Suppressor macrophage treated with lipopolysaccharide for 4 hours (primary cell): ENCODE measurements at regions not wholly inside any gene's neighbourhood (a gene's known extent, or its start where the extent isn't known, plus 50 kb on each side); places are given as distances from the start of the nearest gene placed in this dataset.
"Not testable (repeated sequence)": the region's sequence is repeated elsewhere in the genome, so short reads cannot be mapped to it uniquely, and the experiment has no call there.

Source experiments
- DNase-seq: peaks from one replicate; pipeline ENCODE4 v3.0.0-alpha.2; 2020

DNA sequence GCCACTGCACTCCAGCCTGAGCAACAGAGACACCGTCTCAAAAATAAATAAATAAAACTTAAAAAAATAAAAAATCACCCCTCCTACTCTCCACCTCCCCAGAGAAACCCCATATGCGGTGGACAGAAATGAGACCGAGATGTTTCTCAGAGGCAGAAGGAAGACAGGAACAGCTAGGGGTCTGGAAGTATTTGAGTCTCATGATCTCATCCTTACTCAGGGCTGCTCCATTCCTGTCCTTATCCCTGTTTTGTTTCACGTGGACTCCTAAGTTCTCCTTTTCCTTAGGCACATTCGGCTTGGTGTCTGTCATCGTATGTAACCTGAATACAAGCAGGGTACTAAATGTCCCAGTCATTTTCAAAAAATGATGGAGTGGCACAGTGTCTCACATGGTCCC, 76.1 kb downstream of the C9orf50 start:
- no peak for DNase-seq

DNA sequence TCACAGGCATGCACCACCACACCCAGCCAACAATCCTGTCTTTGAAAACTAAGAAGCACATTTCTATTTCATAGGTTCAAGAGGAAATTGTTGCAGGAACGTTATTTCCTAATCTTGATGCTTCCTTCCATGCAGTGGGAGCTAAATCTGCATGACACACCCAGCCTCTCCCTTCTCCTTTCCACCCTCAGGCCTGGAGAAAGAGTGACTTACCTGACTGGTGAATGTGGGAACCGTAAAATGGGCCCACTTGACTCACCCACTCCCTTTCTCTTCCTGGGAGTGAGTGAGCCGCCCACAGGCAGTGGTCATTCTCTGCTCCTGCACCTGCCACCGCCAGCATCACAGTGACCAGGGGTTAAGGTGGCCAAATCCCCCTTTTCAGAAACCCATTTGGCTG, 78.2 kb downstream of the C9orf50 start:
- no peak for DNase-seq

DNA sequence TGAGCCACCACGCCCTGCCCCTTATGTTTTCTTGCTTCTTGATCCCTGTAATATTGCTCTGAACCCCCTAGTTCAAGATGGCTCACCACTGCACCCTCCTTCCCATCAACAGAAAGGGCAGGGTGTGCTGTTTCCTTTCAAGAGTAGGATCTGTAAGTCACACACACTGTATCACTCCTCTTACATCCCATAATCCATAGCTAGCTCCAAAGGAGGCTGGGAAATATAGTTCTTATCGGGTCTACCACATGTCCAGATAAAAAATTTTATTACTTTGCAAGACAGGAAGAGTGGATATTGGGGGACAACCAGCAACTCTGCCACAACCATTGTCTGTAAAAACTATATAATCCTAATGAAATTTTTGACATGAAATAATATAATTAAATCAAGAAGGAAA, 79.6 kb downstream of the C9orf50 start:
- no peak for DNase-seq

DNA sequence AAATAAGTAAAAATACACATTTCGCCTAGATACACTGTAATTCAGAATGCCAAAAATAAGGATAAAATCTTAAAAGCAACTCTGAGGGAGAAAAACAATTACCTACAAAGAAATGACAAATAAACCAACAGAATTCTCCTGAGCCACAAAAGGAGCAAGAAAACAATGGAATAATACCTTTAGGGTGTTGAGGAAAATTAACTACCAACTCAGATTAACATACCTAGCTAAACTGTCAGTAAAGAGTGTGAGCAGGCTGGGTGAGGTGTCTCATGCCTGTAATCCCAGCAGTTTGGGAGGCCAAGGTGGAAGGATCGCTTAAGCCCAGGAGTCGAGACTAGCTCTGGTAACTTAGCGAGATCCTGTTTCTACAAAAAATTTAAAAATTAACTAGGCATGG, 81.5 kb downstream of the C9orf50 start:
- DNase-seq = no peak

DNA sequence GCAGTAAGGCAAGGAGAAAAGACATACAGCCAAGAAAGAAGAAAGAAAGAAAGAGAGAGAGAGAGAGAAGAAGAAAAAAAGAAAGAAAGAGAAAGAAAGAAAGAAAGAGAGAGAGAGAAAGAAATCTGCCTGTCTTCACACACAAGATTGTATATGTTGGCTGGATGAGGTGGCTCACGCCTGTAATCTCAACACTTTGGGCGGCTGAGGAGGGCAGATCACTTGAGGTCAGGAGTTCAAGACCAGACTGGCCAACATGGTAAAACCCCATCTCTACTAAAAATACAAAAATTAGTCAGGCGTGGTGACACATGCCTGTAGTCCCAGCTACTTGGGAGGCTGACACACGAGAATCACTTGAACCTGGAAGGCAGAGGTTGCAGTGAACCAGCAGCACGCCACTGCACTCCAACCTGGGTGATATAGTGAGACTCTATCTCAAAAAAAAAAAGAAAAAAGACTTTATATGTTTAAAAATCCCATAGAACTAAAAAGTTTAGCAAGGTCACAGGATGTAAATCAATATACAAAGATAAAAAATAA, 89.0 kb downstream of the C9orf50 start:
- not testable (repeated sequence) for DNase-seq

DNA sequence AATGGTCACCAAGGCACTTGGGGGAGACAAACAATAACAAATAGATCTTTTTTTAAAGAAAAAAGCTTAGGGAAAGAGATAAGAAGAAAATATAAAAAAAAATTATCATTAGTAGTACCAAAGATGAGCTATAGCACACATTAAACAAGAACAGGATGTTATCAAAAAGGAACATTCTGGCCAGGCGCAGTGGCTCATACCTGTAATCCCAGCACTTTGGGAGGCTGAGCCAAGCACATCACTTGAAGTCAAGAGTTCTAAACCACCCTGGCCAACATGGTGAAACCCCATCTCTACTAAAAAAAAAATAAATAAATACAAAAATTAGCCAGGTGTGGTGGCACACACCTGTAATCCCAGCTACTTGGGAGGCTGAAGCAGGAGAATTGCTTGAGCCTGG, 92.9 kb downstream of the C9orf50 start:
- not testable (repeated sequence) for DNase-seq

DNA sequence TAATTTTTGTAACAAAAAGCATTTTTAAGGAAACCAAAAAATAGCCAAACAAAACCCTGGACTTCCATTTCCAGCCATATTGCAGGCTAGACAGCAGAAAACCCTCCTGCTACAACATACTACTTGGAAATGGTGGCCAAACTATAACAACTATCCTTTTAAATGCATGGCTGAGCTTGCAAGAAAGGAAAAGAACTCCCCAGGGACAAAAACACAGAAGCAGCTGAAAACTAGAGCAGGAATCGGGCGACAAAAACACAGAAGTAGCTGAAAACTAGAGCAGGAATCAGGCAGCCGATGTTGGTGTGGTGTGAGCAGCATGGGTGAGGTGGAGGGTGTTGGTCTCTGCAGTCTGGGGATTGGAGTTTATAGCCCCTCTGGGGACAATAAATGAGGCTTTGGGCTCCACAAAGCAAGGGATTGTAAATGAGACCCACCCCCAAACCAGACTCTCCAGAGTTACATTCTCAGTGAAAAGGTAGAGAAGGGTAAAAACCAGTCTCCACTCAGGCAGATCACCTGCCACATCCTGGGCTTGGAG, 95.2 kb downstream of the C9orf50 start:
- no peak for DNase-seq

DNA sequence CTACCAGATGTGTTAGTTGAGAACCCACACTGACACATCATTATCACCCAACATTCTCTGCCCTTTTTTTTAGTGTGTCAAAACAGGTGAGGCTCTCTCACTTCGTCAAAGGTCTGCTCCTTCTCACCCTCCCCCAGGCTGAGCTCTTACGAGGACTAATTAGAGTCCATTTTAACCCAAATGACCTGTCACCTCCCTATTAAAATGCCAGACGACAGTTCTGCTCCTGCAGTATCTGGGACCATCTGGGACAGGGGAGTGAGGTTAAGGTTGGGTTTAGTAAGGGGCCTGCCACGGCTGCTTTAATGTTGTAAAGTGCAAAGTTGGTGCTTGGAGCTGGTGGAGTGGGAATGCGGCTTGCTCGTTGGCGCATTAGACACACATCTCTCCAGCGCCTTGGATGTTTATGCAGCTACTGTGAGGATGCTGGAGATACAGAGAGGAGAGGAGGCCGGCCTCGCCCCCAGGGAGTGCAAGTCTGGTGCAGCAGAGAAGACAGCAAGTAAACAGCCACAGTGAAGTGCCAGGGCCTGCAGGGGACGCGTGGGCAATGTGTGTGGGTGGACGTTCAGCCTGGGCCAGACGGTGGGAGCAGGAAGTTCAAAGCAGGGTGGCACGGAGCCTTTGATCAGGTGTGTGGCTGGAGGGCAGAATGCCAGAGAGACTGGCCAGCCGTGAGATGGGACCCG, 96.2 kb downstream of the C9orf50 start:
- DNase-seq = no peak

DNA sequence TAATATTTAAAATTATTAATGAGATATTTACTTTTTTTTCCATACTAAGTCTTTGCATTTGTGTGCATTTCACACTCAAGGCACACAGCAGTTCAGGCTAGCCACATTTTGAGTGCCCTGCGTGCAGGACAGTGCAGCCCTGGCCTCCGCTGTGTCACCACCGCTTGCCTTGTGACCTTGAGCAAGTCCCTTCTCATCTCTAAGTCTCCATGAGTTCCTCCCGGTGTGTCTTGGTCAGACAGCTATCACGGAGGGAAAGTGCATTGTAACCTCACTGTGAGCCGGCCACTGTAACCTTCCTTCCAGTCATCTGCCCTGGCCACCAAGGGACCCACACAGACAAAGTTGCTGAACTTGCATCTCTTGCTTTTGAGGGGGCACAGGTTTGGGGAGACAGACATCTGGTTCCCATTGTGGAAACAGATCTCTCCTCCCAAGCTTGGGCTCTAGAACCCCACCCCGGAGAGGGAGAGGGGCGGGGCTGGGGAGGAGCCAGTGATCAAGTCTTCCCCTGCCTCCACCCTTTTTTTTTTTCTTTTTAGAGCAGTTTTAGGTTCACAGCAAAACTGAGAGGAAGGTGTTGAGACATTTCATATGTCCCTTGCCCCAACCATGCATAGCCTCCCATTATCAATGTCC, 96.8 kb downstream of the C9orf50 start:
- peak; percentile 18 for DNase-seq

DNA sequence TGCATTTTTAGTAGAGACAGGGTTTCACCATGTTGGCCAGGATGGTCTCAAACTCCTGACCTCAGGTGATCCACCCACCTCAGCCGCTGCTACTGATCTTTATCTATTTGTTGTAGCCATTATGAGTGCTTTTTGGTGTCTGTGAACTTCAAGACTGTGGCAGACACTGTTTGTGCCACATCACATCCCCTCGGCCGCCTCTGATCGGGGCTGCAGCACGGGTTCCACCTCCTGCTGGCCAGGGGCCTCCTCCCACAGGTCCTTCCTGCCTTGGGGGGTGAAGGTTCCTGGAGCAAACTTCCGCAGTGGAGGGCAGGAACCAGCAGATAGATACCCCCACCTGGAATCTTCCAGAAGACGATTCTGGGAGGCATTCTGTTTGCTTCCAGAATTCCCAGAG, 98.5 kb downstream of the C9orf50 start:
- DNase-seq = no peak

DNA sequence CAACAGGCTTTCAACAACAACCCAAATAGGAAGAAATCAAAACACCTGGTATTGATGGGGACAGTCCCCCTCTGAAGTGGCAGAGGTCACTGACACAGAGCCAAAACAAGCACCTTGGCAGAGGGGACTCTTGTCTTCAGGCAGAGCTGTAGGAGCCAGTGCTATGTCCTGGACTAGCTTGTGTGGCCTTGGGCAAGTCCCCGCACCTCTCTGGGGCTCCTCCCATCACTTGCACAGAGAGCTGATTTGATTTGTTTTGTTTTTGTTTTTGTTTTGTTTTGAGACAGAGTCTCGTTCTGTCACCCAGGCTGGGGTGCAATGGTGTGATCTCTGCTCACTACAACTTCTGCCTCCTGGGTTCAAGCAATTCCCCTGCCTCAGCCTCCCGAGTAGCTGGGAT, 100.8 kb downstream of the C9orf50 start:
- no peak for DNase-seq

DNA sequence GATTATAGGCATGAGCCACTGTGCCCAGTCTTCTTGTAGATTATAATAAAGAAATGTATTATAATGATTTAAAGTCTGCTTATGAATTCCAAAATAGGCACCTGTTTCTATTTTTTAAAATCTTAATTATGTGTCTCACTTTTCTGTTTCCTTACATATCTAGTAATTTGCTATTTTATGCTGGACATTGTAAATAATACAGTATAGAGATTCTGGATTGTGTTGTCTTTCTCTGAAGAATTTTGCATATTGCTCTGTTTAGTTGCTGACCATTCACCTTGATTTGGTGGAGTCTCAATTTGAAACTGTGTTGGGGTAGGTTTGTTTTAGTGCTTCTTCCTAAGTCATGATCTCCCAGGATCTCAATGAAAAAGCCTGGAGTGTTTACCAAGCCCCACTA, 102.8 kb downstream of the C9orf50 start:
- no peak for DNase-seq

DNA sequence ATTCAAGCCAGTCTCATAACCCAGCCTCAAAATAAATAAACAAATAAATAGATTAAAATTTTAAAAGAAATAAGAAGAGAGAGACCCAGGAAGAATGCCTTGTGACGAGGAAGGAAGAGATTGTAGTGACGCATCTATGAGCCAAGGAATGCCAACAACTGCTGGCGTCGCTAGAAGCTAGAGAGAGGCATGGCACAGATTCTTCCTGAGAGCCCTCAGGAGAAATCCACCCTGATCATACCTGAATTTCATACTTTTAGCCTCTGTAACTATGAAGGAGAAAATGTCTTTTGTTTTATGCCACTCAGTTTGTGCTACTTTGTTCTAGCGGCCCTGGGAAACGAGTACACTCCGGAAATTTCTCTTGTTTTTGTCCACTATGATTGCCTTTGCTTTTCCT, 103.9 kb downstream of the C9orf50 start:
- no peak for DNase-seq

DNA sequence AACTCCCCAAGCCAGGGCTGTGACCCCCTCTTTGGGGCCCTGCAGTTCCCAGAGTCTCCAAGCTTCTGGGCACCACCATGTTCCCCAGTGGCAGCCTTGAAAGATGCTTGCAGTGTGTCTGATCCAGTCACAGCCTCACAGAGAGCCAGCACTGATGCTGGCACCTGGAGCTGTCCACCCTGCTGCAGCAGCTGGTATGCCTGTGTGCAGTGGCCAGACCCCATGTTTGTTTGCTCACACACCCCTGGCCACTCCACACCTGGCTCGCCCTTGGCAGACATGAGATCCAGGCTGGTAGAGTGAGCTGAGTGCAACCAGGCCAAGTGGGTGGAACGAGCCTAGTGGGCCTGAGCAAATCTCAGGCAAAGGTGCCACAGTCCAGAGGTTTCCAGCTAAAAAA, 106.0 kb downstream of the C9orf50 start:
- no peak for DNase-seq

DNA sequence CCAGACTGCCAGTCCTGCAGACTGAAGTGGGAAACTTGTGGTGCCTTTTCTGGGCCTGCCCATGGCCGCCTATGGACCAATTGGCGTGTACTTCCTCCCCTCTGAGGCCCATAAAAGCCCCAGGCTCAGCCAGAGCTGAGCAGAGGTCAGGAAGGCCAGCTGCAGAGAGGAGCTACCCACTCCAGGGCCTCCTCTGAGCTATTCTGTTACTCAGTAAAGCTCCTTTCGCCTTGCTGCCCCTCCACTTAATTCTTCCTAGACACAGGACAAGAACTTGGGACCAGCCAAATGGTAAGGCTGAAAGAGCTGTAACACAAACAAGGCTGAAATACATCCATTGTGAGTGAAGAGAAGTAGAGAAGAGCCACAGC, 106.4 kb downstream of the C9orf50 start:
- no peak for DNase-seq

DNA sequence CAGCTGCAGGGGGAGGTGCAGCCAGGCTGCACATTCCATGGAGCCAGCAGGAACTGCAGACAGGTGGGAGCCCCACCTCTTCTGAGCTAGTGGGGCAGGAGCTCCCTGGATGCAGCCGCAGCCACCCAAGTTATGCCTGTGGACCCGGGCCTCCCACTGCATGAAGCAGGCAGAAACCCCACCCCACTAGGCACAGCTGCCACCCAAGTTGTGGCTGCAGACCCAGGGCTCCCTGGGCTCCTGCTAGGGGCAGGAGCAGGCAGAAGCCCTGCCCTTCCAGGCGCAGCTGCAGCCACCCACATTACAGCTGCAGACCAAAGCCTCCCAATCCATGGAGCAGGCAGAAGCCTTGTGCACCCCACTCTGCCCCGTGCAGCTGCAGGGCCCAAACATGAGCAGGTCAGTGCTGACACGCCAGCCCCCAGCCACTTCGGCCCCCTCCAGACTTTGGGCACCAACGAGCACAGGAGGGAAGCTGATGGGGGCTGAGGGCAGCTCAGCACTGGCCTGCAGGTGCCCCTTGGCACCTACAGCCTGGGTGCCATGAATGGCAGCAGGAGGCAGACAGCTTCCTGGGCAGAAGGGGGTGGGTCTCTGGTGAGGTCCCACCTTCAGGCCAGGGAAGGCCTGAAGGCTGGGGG, 106.9 kb downstream of the C9orf50 start:
- no peak for DNase-seq

DNA sequence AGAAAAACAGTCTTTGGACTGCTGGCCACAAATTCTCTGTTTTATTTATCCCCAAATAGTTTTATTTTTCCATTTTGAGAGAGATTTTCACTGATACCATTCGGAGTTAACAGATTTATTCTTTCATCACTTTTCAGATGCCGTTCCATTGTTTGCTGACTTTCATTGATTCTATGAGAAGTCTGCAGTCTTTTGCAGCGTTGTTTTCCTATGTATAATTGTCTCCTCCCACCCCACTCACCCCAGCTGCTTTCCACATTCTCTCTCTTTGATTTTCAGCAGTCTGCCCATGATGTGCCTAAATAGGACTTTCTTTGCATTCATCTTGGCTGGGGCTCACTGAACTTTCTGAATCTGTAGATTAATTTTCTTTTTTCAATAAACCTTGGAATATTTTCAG, 107.6 kb downstream of the C9orf50 start:
- DNase-seq = no peak

DNA sequence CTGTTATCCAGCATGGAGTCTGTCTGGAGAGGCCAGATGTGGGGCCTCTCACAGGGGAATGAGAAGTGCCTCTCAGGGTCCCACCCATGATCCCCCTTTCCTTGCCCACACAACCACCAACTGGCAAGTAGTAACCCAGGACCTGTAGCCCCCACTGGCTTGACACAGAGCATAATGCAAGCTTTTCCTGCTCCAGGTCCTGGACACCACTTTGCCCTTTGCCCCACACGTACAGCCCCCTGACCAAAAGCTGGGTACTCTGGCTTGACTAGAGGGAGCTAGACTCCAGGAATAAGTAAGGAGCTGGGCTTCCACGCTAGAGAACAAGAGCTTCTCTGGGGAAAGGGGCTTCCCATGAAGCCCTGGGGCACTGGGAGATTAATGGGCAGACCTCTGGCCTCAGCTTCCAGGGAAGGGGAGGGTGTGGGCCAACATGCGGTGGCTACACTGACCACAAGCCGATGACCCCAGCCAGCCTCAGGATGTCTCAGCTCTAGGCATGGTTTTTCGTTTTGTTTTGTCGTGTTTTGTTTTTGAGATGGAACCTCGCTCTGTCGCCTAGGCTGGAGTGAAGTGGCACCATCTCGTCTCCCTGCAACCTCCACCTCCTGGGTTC, 109.5 kb downstream of the C9orf50 start:
- no peak for DNase-seq

DNA sequence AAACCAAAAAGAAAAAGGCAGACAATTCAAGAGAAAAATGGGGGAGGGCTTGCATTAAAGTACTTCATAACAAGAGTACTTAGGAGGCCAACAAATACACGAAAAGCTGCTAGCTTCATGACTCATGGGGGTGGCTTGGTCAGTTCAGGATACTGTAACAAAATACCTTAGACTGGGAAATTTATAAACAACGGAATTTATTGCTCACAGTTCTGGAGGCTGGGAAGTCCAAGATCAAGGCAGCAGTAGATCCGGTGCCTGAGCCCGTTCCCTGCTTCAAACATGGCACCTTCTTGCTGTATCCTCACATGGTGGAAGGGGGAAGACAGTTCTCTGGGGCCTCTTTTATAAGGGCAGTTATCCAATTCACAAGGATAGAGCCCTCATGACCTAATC, 111.4 kb downstream of the C9orf50 start:
- DNase-seq = no peak

DNA sequence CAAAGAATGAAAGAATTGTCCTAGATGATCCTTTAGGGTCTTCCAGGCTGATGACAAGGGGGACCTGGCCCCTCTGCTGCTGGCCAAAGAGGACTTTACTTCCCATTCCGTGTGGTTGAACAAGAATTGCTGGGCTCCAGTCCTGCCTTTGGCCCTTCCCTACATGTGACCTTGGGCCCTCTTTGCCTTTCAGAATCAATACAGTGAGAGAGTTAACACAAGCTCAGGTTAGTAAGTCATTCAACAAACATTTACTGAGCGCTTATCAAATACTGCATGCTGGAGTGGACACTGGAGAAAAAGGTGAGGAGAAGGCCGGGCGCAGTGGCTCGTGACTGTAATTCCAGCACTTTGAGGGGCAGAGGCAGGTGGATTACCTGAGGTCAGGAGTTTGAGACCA, 113.1 kb downstream of the C9orf50 start:
- DNase-seq = no peak

DNA sequence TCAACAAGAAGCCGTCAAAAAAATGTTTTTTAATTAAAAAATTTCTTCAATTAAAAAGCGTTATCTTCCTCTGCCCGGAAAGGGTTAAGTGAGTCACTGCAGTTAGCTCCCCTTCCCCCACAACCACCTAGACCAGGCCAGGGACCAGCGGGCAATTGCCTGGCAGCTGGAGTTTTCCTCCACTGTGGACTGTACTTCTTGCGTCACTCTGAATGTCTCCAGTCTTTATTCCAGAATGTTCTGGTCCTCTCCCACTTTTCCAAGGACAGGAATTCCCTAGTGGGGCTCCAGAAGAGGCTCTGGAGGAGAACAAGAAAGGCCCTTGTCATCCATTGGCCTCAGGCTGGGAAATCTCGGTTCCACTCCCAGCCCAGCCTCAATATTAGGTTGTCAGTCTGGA, 114.0 kb downstream of the C9orf50 start:
- DNase-seq = no peak

DNA sequence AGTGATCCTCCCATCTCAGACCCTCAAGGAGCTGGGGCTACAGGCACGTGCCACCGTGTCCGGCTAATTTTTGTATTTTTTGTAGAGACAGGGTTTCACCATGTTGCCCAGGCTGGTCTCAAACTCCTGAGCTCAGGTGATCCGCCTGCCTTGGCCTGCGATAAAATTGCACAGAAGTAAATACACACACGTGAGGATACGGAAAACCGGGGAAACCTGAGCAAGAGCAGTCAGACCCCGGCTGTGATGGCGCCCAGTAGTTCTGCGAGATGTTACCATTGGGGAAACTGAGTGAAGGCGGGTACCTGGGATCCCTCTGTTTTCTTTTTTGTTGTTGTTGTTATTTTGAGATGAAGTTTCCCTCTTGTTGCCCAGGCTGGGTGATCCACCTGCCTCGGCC, 114.9 kb downstream of the C9orf50 start:
- no peak for DNase-seq

DNA sequence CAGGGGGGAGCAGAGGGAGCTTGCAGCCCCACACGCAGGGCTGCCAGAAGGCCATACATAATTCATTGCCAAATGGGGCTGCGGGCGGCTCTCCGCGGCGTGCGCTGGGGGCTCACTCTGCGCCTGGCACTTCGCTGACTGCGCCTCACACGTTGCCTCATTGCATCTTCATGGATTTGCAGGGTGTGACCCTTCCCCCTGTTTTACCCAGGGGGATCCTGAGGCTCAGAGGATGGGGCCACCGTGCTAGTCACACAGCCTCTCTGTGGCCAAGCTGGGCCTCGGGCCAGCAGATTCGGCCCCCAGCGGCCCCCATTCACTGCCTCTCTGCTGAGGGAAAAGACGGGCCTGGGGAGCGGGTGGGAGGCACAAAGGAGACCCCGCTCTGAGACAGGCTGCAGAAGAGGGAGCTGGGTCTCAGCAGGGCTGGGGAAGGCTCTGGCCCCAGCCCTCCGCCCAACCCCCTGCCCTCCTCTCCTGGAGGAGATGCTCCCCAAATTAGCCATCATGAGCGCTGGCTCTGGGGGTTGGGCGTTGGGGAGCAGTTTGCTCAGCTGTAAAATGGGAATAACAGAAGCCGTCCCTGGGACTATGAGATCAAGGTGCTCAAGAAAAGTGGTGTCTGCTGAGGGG, 115.5 kb downstream of the C9orf50 start:
- no peak for DNase-seq
